ENCODE measurements at regions not wholly inside any gene's neighbourhood (a gene's known extent, or its start where the extent isn't known, plus 50 kb on each side); places are given as distances from the start of the nearest gene placed in this dataset.

DNA sequence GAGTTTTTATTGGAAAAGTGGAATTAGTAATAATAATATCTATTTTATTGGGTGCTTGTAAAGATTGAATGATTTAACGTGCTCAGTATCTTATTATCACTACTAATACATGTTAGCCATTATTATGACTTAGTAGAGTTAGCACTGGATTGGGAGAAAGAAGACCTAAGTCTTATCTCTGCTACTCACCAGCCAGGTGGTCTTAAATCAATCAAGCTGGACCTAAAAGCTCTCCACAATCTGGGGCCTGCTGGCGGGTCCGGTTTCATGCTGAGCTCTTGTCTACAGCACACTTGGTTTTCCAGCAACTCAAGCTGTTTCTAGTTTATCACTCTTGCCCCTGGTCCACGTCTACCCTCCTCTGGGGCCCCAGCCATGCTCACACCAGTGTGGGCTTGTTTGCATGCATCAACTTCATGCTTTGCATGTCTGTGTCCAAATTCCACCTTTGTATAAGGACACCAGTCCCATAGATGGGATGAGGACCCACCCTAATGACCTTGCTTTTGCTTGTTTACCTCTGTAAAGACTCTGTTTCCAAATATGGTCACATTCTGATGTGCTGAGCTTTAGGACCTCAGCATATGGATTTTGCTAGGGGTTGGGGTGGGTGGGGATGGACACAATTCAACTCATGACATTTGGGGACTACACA is 363.1 kb downstream of the LPIN1 start:
- no peak overlapping the region for H3K27ac Mint-ChIP-seq
- peaks cover 42% of the 10 kb centered on the region for H3K4me1 Mint-ChIP-seq (ENCODE audit: low read depth)
- peaks cover 3% of the 10 kb centered on the region for H3K36me3 Mint-ChIP-seq
- H3K9me3 Mint-ChIP-seq (ENCODE audit: low read depth), result no peaks in the 10 kb centered on the region
- H3K27me3 Mint-ChIP-seq, result no peaks in the 10 kb centered on the region
- H3K4me3 Mint-ChIP-seq, result no peak overlapping the region

GRCh38 chr2:12110074-12110473 is 363.6 kb downstream of the LPIN1 start:
- H3K27me3 Mint-ChIP-seq, result no peaks in the 10 kb centered on the region
- no peaks in the 10 kb centered on the region for H3K9me3 Mint-ChIP-seq (ENCODE audit: low read depth)
- peak overlapping the region; percentile 46 for H3K4me3 Mint-ChIP-seq
- H3K4me1 Mint-ChIP-seq (ENCODE audit: low read depth), result peaks cover 42% of the 10 kb centered on the region
- H3K27ac Mint-ChIP-seq, result no peak overlapping the region
- peaks cover 3% of the 10 kb centered on the region for H3K36me3 Mint-ChIP-seq

GRCh38 chr2:12110481-12110880 is 364.0 kb downstream of the LPIN1 start:
- H3K27me3 Mint-ChIP-seq, result no peaks in the 10 kb centered on the region
- no peak overlapping the region for H3K27ac Mint-ChIP-seq
- H3K9me3 Mint-ChIP-seq (ENCODE audit: low read depth), result no peaks in the 10 kb centered on the region
- H3K4me3 Mint-ChIP-seq, result peak overlapping the region; percentile 46
- peaks cover 41% of the 10 kb centered on the region for H3K4me1 Mint-ChIP-seq (ENCODE audit: low read depth)
- peaks cover 2% of the 10 kb centered on the region for H3K36me3 Mint-ChIP-seq

DNA sequence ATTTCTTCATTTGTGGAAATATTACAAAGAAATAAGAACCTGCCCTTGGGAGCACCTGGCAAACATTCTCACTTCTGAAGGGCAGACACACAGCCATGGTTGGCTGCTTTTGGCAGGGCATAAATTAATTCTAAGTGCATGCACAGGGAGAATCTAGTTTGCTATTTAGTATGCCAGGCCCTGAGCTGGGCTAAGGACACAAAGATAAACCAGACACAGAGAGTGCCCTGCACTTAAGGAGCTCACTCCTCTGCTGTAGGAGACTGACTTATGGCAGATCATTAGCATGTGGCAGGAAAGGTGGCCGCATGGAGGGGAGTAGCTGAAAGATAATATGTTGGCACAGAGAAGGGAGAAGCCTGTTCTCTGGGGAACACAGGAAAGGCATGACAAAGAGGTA is 367.0 kb downstream of the LPIN1 start:
- Mint-ChIP-seq H3K4me1 (ENCODE audit: low read depth) (peaks cover 26% of the 10 kb centered on the region), H3K27ac (no peak overlapping the region), H3K4me3 (no peak overlapping the region)

DNA sequence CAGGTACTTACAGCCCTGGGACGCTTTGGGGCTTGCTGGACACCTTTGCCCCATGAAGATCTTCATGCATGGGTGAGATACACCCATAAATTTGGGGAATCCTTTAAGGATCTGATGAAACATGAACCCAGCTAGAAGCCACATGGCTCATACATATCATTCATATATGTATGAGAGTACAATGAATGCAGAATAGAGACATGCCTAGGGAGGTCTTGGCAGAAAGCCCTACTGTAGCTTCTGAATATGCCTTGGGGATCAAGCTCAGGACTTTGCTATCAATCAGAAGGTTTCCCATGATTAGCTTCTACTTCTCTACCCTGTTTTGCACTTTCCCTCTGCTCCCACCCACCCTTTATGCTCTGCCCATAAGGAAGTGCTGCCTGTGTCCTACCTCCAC is 368.4 kb downstream of the LPIN1 start:
- Mint-ChIP-seq H3K36me3 (no peaks in the 10 kb centered on the region), H3K9me3 (ENCODE audit: low read depth) (no peaks in the 10 kb centered on the region), H3K27ac (no peak overlapping the region), H3K27me3 (no peaks in the 10 kb centered on the region), H3K4me1 (ENCODE audit: low read depth) (peaks cover 17% of the 10 kb centered on the region), H3K4me3 (no peak overlapping the region)

More for the DNA sequence above, 367.0 kb downstream of the LPIN1 start:
- Mint-ChIP-seq H3K27me3 (no peaks in the 10 kb centered on the region), H3K9me3 (ENCODE audit: low read depth) (no peaks in the 10 kb centered on the region), H3K36me3 (no peaks in the 10 kb centered on the region)

DNA sequence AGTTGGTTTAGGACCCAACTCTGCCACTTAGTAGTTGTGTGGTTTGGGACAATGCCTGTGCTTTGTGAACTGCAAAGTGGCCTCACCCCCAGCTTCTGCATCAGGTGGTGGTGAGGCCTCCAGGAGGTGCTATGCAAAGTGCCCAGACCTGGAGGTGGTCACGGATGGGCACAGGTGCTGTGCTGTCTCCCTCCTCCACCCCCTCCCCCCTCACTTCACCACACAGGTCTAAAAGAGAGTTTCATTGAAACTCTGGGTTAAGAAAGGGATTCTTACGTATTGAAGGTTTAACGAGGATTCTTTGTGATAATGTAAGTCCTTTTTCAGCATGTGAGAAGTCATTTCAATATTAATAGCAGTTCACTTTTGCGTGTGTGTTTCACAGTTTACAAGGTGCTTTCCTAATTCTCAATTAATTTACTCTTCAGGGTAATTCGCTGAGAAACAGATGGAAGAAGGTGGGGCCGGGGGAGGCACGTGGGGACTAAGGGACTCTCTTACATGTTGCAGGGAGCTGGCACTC is 369.9 kb downstream of the LPIN1 start:
- Mint-ChIP-seq H3K27me3 (no peaks in the 10 kb centered on the region), H3K4me3 (no peak overlapping the region), H3K4me1 (ENCODE audit: low read depth) (peaks cover 2% of the 10 kb centered on the region), H3K36me3 (no peaks in the 10 kb centered on the region), H3K27ac (no peak overlapping the region), H3K9me3 (ENCODE audit: low read depth) (no peaks in the 10 kb centered on the region)

DNA sequence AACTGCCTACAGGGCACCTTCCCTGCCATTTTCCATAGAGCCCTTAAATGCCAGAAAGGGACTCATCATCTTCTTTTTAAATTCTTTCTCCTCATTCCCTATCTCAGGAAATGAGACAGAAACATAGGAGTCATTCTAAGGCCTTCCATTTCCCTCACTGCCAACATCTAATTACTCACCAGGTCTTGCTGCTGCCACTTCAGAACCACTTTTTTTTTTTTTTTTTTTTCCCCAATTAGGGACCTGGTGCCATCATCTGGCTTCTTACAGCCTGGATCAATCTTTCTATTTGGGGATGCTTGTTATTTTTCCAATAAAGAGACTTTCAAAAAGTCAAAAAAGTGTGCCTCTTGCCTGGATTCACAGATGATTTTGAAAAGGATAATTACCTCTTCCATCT is 373.4 kb downstream of the LPIN1 start:
- Mint-ChIP-seq H3K9me3 (ENCODE audit: low read depth) (no peaks in the 10 kb centered on the region), H3K27ac (no peak overlapping the region), H3K27me3 (no peaks in the 10 kb centered on the region), H3K4me1 (ENCODE audit: low read depth) (no peaks in the 10 kb centered on the region), H3K36me3 (no peaks in the 10 kb centered on the region), H3K4me3 (no peak overlapping the region)

- Mint-ChIP-seq H3K4me1 (ENCODE audit: low read depth) (no peaks in the 10 kb centered on the region), H3K4me3 (no peak overlapping the region), H3K27me3 (no peaks in the 10 kb centered on the region), H3K9me3 (ENCODE audit: low read depth) (no peaks in the 10 kb centered on the region), H3K36me3 (no peaks in the 10 kb centered on the region), H3K27ac (no peak overlapping the region)
Measured at GRCh38 chr2:12120281-12121150, 374.1 kb downstream of the LPIN1 start.

- H3K4me3 Mint-ChIP-seq, result no peak overlapping the region
- H3K4me1 Mint-ChIP-seq (ENCODE audit: low read depth), result no peaks in the 10 kb centered on the region
- H3K27ac Mint-ChIP-seq, result no peak overlapping the region
- no peaks in the 10 kb centered on the region for H3K9me3 Mint-ChIP-seq (ENCODE audit: low read depth)
- H3K27me3 Mint-ChIP-seq, result no peaks in the 10 kb centered on the region
- no peaks in the 10 kb centered on the region for H3K36me3 Mint-ChIP-seq
Measured at GRCh38 chr2:12124790-12125189, 378.4 kb downstream of the LPIN1 start.

DNA sequence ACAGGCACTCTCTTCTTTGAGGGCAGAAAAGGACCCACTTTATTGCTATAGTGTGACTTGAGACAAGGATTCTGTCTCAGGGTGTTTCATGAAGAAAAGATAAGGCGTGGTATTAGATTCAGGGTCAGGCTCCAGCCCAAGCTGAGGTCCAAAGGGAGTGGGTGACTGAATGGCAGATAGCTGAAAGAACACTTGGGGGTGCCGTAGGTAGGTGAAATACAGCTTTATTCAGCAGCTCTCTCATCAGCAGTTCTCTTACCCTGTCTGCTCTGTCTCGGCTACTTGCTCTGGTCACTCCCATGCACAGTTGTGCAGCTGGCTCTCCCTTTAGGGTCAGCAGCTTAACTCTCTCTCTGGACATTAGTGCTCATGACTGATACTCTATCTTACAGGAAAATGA is 379.9 kb downstream of the LPIN1 start:
- no peaks in the 10 kb centered on the region for H3K4me1 Mint-ChIP-seq (ENCODE audit: low read depth)
- H3K27me3 Mint-ChIP-seq, result no peaks in the 10 kb centered on the region
- no peaks in the 10 kb centered on the region for H3K9me3 Mint-ChIP-seq (ENCODE audit: low read depth)
- H3K36me3 Mint-ChIP-seq, result no peaks in the 10 kb centered on the region
- peak overlapping the region; percentile 18 for H3K27ac Mint-ChIP-seq
- H3K4me3 Mint-ChIP-seq, result no peak overlapping the region

GRCh38 chr2:12127638-12128037 is 381.2 kb downstream of the LPIN1 start:
- peak overlapping the region; percentile 66 for H3K27ac Mint-ChIP-seq

GRCh38 chr2:12131975-12132374 is 385.5 kb downstream of the LPIN1 start:
- no peak overlapping the region for H3K4me3 Mint-ChIP-seq
- H3K9me3 Mint-ChIP-seq (ENCODE audit: low read depth), result no peaks in the 10 kb centered on the region
- H3K27me3 Mint-ChIP-seq, result no peaks in the 10 kb centered on the region
- no peaks in the 10 kb centered on the region for H3K36me3 Mint-ChIP-seq
- no peaks in the 10 kb centered on the region for H3K4me1 Mint-ChIP-seq (ENCODE audit: low read depth)
- no peak overlapping the region for H3K27ac Mint-ChIP-seq

More at GRCh38 chr2:12127638-12128037, 381.2 kb downstream of the LPIN1 start:
- Mint-ChIP-seq H3K9me3 (ENCODE audit: low read depth) (no peaks in the 10 kb centered on the region), H3K4me1 (ENCODE audit: low read depth) (no peaks in the 10 kb centered on the region), H3K27me3 (no peaks in the 10 kb centered on the region), H3K4me3 (no peak overlapping the region), H3K36me3 (no peaks in the 10 kb centered on the region)

DNA sequence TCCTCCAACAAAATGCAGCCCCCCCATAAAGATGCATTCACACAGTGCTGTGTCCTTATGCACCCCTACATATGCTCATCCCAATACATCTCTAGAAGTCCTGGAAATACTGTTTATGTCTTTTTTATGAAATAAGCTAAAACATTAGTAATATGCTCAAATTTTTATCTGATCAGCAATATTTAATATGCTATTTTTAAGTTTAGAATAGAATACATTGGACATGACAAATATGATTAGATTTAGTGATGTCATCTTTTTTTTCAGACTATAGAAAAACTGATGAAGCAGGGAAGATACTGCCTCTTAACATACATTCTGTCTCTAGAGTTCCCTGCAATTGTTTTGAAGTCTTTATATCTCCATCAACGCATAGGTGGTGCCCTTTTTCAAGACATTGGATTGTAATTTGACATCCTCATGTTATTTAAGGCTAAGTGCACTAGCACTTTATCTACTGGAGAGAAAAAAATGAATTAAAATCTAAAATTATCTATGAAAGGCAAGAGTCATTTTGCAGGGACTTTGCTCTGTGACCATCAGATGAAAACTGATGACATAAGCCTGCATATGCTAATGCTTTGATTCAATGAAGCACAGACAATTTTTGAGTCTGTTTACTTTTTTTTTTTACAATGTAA is 395.3 kb downstream of the LPIN1 start:
- H3K27me3 Mint-ChIP-seq, result no peaks in the 10 kb centered on the region
- no peak overlapping the region for H3K4me3 Mint-ChIP-seq
- no peaks in the 10 kb centered on the region for H3K9me3 Mint-ChIP-seq (ENCODE audit: low read depth)
- no peaks in the 10 kb centered on the region for H3K36me3 Mint-ChIP-seq
- H3K27ac Mint-ChIP-seq, result no peak overlapping the region
- H3K4me1 Mint-ChIP-seq (ENCODE audit: low read depth), result peaks cover 5% of the 10 kb centered on the region

DNA sequence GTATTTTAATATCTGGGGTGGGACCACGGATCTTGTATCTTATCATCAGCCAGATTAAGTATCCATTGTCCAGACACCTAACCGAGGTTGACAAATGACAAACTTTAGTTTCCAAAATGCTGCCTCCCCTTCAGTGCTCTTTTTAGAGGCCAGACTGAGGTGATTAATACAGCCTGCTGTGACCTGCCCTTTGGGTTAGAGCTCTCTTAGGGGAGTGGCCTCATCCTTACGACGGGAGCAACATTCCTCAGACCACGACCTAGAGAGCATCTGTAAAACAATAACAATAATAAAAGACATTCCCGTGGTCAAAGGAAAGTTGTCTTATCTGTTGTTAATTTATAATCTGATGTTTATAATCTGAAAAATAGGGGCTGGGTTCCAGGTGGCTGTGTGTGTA is 405.3 kb downstream of the LPIN1 start:
- no peaks in the 10 kb centered on the region for H3K4me1 Mint-ChIP-seq (ENCODE audit: low read depth)
- no peak overlapping the region for H3K4me3 Mint-ChIP-seq
- H3K36me3 Mint-ChIP-seq, result peaks cover 2% of the 10 kb centered on the region
- no peak overlapping the region for H3K27ac Mint-ChIP-seq
- no peaks in the 10 kb centered on the region for H3K9me3 Mint-ChIP-seq (ENCODE audit: low read depth)
- no peaks in the 10 kb centered on the region for H3K27me3 Mint-ChIP-seq

- Mint-ChIP-seq H3K27ac (no peak overlapping the region), H3K4me3 (no peak overlapping the region), H3K27me3 (no peaks in the 10 kb centered on the region), H3K9me3 (ENCODE audit: low read depth) (no peaks in the 10 kb centered on the region), H3K36me3 (no peaks in the 10 kb centered on the region), H3K4me1 (ENCODE audit: low read depth) (no peaks in the 10 kb centered on the region)
Measured at GRCh38 chr2:12152888-12153287, 406.5 kb downstream of the LPIN1 start.

All from activated naive CD8-positive, alpha-beta T cell (primary cell).